ENCODE measurements at regions not wholly inside any gene's neighbourhood (a gene's known extent, or its start where the extent isn't known, plus 50 kb on each side); places are given as distances from the start of the nearest gene placed in this dataset.

DNA sequence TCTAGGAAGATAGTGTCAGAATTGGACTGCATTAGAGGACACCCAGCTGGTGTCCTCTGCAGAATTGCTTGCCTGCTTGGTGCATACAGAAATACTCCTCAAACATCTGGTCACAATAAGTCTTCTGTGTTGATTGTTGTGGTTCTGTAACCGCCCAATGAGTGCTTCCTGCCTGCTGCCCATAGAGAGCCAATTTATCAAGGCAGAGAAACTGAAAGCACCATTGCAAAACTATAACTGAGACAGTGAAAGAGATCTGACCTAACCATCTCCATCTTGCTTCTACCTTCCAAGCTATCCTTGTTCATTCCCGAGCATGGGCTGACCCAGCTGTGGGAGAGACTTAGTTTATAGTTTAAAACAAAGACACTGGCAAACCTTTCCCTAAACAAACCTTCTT lies 462.4 kb upstream of the RGS18 start:
- Histone ChIP-seq H3K27me3 (ENCODE audit: low read depth) (no peaks in the 10 kb centered on the region), H3K9me3 (replicated peaks) (peaks cover 12% of the 10 kb centered on the region), H3K4me3 (no peak overlapping the region), H3K27ac (replicated peaks) (no peak overlapping the region), H3K36me3 (no peaks in the 10 kb centered on the region), H3K4me1 (no peaks in the 10 kb centered on the region)
- no peak for DNase-seq
- TF ChIP-seq, protein P1, sequence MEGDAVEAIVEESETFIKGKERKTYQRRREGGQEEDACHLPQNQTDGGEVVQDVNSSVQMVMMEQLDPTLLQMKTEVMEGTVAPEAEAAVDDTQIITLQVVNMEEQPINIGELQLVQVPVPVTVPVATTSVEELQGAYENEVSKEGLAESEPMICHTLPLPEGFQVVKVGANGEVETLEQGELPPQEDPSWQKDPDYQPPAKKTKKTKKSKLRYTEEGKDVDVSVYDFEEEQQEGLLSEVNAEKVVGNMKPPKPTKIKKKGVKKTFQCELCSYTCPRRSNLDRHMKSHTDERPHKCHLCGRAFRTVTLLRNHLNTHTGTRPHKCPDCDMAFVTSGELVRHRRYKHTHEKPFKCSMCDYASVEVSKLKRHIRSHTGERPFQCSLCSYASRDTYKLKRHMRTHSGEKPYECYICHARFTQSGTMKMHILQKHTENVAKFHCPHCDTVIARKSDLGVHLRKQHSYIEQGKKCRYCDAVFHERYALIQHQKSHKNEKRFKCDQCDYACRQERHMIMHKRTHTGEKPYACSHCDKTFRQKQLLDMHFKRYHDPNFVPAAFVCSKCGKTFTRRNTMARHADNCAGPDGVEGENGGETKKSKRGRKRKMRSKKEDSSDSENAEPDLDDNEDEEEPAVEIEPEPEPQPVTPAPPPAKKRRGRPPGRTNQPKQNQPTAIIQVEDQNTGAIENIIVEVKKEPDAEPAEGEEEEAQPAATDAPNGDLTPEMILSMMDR (IDR thresholded peaks at IDR 0.05; ENCODE audit: borderline replicate concordance): no peak
- intact Hi-C loops (cut with micrococcal nuclease): no loop called here

DNA sequence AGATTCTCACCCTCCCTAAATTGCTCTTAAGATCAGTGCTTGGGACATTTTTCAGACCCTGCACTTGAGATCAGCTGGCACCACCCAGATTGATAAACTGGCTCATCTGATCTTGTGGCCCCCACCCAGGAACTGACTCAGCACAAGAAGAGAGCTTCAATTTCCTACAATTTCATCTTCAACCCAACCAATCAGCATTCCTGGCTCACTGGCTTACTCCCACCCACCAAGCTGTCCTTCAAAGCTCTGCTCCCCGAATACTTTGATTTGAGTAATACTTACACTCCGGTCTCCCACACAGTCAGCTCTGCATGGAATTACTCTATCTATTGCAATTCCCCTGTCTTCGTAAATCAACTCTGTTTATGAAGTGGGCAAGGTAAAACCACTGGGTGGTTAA lies 461.9 kb upstream of the RGS18 start:
- TF ChIP-seq, protein P1 (IDR thresholded peaks at IDR 0.05; ENCODE audit: borderline replicate concordance): no peak
- H3K4me3 ChIP-seq: no peak overlapping the region
- H3K4me1 ChIP-seq: no peaks in the 10 kb centered on the region
- intact Hi-C loops (cut with micrococcal nuclease): no loop called here
- no peaks in the 10 kb centered on the region for H3K27me3 ChIP-seq (ENCODE audit: low read depth)
- peaks cover 12% of the 10 kb centered on the region for H3K9me3 ChIP-seq (replicated peaks)
- no peak overlapping the region for H3K27ac ChIP-seq (replicated peaks)
- DNase-seq: no peak
- H3K36me3 ChIP-seq: no peaks in the 10 kb centered on the region

DNA sequence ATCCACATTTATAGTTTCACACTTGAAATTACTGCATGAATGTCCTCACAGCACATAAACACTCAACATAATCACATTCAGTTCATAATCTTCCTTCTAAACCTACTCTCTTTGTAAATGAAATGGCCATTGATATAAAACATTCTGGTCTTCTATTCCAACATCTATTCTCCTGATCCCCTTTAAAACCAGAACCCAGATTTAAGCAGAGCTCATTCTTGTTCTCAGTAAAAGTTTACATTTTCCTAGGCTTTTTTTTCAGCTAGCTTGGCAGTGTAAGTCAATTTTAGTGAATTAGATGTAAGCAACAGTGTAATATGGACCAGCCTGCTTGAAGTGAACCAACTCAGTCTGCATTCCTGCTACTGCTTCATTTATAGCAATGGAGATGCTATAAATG lies 460.7 kb upstream of the RGS18 start:
- intact Hi-C loops (cut with micrococcal nuclease): no loop called here
- DNase-seq: no peak
- Histone ChIP-seq H3K9me3 (replicated peaks) (peaks cover 7% of the 10 kb centered on the region), H3K4me1 (no peaks in the 10 kb centered on the region), H3K27ac (replicated peaks) (no peak overlapping the region), H3K36me3 (no peaks in the 10 kb centered on the region), H3K27me3 (ENCODE audit: low read depth) (no peaks in the 10 kb centered on the region), H3K4me3 (no peak overlapping the region)
- TF ChIP-seq, protein P1 (IDR thresholded peaks at IDR 0.05; ENCODE audit: borderline replicate concordance): no peak

DNA sequence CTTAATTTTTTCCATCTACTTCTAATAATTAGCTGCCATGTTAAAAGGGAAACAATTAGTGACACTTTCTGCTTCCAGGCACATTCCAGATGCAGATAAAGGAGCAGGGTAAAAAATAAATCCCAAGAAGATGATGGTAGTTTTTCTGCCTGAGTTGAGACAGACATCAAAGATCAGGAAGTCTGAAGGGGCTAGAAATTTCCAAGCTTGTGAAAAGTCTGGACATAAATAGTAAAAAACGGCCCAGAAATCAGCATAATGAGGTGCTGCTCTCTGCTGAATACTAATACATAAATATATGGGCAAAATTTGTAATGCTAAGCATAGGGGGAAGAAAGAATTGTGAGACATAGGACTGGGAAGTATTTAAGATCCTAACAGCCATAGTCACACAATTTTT lies 460.0 kb upstream of the RGS18 start:
- Histone ChIP-seq H3K36me3 (no peaks in the 10 kb centered on the region), H3K4me3 (no peak overlapping the region), H3K4me1 (no peaks in the 10 kb centered on the region), H3K27ac (replicated peaks) (no peak overlapping the region), H3K27me3 (ENCODE audit: low read depth) (no peaks in the 10 kb centered on the region), H3K9me3 (replicated peaks) (peaks cover 7% of the 10 kb centered on the region)
- TF ChIP-seq, protein P1 (IDR thresholded peaks at IDR 0.05; ENCODE audit: borderline replicate concordance): no peak
- intact Hi-C loops (cut with micrococcal nuclease): no loop called here
- DNase-seq: no peak

DNA sequence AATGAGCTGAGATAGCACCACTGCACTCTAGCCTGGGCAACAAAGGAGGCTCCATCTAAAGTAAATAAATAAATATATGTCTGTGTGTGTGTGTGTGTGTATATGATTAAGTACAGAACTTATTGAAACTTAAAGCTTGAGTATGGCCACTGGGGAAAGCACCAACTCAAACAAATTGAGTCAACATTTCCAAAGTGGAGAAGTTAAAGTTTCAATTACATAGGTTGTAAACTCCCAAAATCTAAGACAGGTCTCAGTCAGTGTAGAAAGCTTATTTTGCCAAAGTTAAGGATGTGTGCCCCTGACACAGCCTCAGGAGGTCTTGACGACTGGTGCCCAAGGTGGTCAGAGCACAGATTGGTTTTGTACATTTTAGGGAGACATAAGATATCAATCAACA lies 458.9 kb upstream of the RGS18 start:
- Histone ChIP-seq H3K4me3 (no peak overlapping the region), H3K4me1 (no peaks in the 10 kb centered on the region), H3K27ac (replicated peaks) (no peak overlapping the region), H3K9me3 (replicated peaks) (no peaks in the 10 kb centered on the region), H3K36me3 (no peaks in the 10 kb centered on the region), H3K27me3 (ENCODE audit: low read depth) (no peaks in the 10 kb centered on the region)
- no peak for DNase-seq
- TF ChIP-seq, protein P1 (IDR thresholded peaks at IDR 0.05; ENCODE audit: borderline replicate concordance): no peak
- intact Hi-C loops (cut with micrococcal nuclease): no loop called here

DNA sequence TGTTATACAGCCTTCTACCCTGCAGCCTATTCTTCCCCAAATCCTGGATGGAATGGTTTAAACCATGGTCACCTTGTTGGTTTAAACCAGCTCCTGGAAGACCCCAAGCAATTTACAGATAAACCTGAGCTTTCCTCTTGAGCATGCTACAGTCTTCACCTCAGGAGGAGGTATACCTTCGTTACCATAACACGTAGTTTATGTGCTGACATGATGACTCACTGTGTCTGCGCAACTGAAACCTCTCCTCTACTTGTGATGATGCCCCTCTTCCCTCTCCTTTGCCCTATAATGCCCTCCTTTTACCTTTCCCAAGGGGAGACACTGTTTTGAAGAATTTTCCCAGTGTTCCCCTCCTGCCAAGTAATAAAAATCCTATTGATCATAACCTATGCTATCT lies 457.3 kb upstream of the RGS18 start:
- TF ChIP-seq, protein P1 (IDR thresholded peaks at IDR 0.05; ENCODE audit: borderline replicate concordance): no peak
- H3K27ac ChIP-seq (replicated peaks): no peak overlapping the region
- intact Hi-C loops (cut with micrococcal nuclease): no loop called here
- no peak overlapping the region for H3K4me3 ChIP-seq
- H3K9me3 ChIP-seq (replicated peaks): no peaks in the 10 kb centered on the region
- H3K4me1 ChIP-seq: no peaks in the 10 kb centered on the region
- H3K27me3 ChIP-seq (ENCODE audit: low read depth): no peaks in the 10 kb centered on the region
- DNase-seq: no peak
- H3K36me3 ChIP-seq: no peaks in the 10 kb centered on the region

Measured in left ventricle myocardium inferior (tissue), 1 donor.